Tibial nerve (tissue), 4 donors: ENCODE measurements at regions not wholly inside any gene's neighbourhood (a gene's known extent, or its start where the extent isn't known, plus 50 kb on each side); places are given as distances from the start of the nearest gene placed in this dataset.

ENCODE experiments used
- EP300 ChIP-seq, 2 donors: sonication (generic); formaldehyde crosslinking; IDR thresholded peaks; one replicate each; pipeline ENCODE4 v1.6.1; 2017; ENCODE audit warnings: antibody characterized with exemption in 2 of 2, mild to moderate bottlenecking in 1 of 2
- POLR2A ChIP-seq, 2 donors: fragments of 450-650 bp; IDR thresholded peaks; one replicate each; pipeline ENCODE4 v1.6.1; 2017; ENCODE audit warnings: antibody characterized with exemption in 2 of 2, mild to moderate bottlenecking in 2 of 2, moderate library complexity in 2 of 2
- TF ChIP-seq, protein P1 (sequence below), 5 experiments: fragments of 200-600 bp in 3 of 5; fragments of 450-650 bp in 2 of 5; sonication (generic) in 3 of 5; IDR thresholded peaks; one replicate each; pipeline ENCODE4 v1.5.1; 2016 to 2019; ENCODE audit warnings: antibody characterized with exemption in 5 of 5, mild to moderate bottlenecking in 3 of 5, moderate library complexity in 2 of 5

DNA sequence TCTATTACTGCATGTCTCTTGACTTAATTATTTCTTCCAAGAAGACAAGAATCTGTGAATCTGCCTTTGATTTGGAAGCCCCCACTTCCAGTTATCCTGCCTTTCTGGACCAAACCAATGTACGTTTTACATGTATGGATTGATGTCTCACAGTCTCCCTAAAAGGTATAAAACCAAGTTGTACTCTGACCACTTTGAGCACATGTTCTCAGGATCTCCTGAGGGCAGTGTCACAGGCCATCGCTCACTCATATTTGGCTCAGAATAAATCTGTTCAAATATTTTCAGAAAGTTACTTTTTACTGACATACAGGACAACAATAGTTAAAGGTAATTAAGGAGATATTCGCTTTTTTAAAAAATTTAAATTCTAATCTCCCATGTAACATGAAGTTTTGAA is 188.6 kb upstream of the CPXCR1 start:
- TF ChIP-seq, protein P1, sequence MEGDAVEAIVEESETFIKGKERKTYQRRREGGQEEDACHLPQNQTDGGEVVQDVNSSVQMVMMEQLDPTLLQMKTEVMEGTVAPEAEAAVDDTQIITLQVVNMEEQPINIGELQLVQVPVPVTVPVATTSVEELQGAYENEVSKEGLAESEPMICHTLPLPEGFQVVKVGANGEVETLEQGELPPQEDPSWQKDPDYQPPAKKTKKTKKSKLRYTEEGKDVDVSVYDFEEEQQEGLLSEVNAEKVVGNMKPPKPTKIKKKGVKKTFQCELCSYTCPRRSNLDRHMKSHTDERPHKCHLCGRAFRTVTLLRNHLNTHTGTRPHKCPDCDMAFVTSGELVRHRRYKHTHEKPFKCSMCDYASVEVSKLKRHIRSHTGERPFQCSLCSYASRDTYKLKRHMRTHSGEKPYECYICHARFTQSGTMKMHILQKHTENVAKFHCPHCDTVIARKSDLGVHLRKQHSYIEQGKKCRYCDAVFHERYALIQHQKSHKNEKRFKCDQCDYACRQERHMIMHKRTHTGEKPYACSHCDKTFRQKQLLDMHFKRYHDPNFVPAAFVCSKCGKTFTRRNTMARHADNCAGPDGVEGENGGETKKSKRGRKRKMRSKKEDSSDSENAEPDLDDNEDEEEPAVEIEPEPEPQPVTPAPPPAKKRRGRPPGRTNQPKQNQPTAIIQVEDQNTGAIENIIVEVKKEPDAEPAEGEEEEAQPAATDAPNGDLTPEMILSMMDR (IDR thresholded peaks at IDR 0.05): no peak
- TF ChIP-seq POLR2A (IDR thresholded peaks at IDR 0.05) (no peak), EP300 (IDR thresholded peaks at IDR 0.05) (no peak)
